ENCODE measurements at regions not wholly inside any gene's neighbourhood (a gene's known extent, or its start where the extent isn't known, plus 50 kb on each side); places are given as distances from the start of the nearest gene placed in this dataset.
"Not testable (repeated sequence)": the region's sequence is repeated elsewhere in the genome, so short reads cannot be mapped to it uniquely, and the experiment has no call there.

- no peak for DNase-seq
Observed at GRCh38 chr2:35510636-35511035, 844.9 kb upstream of the CRIM1 start.

- DNase-seq: no peak
Observed at GRCh38 chr2:35508601-35509000, 847.0 kb upstream of the CRIM1 start.

GRCh38 chr2:35504419-35504818, 851.2 kb upstream of the CRIM1 start:
- DNase-seq: no peak

- peak; percentile 10 for DNase-seq
Observed at GRCh38 chr2:35503738-35504199, 851.8 kb upstream of the CRIM1 start.

- DNase-seq: no peak
Observed at GRCh38 chr2:35503311-35503710, 852.3 kb upstream of the CRIM1 start.

- DNase-seq: no peak
Observed at GRCh38 chr2:35501076-35501475, 854.5 kb upstream of the CRIM1 start.

GRCh38 chr2:35496022-35496421, 859.6 kb upstream of the CRIM1 start:
- no peak for DNase-seq

GRCh38 chr2:35495182-35495581, 860.4 kb upstream of the CRIM1 start:
- DNase-seq: peak; percentile 17

GRCh38 chr2:35478121-35478520, 877.5 kb upstream of the CRIM1 start:
- not testable (repeated sequence) for DNase-seq

- peak; percentile 86 for DNase-seq
Observed at GRCh38 chr2:35468245-35468644, 887.3 kb upstream of the CRIM1 start.

GRCh38 chr2:35463805-35464596, 891.6 kb upstream of the CRIM1 start:
- no peak for DNase-seq

- DNase-seq: no peak
Observed at GRCh38 chr2:35462226-35462998, 893.2 kb upstream of the CRIM1 start.

GRCh38 chr2:35461406-35461805, 894.2 kb upstream of the CRIM1 start:
- DNase-seq: no peak

GRCh38 chr2:35454966-35455638, 900.5 kb upstream of the CRIM1 start:
- DNase-seq: no peak

- DNase-seq: no peak
Observed at GRCh38 chr2:35447821-35448220, 907.8 kb upstream of the CRIM1 start.

- no peak for DNase-seq
Observed at GRCh38 chr2:35447215-35447614, 908.4 kb upstream of the CRIM1 start.

GRCh38 chr2:35443087-35443486, 912.5 kb upstream of the CRIM1 start:
- DNase-seq: no peak

- not testable (repeated sequence) for DNase-seq
Observed at GRCh38 chr2:35441575-35441974, 914.0 kb upstream of the CRIM1 start.

- not testable (repeated sequence) for DNase-seq
Observed at GRCh38 chr2:35440308-35440707, 915.3 kb upstream of the CRIM1 start.

- DNase-seq: not testable (repeated sequence)
Observed at GRCh38 chr2:35436893-35437292, 918.7 kb upstream of the CRIM1 start.

- peak; percentile 20 for DNase-seq
Observed at GRCh38 chr2:35428548-35428947, 927.0 kb upstream of the CRIM1 start.

GRCh38 chr2:35421485-35421884, 934.1 kb upstream of the CRIM1 start:
- no peak for DNase-seq

GRCh38 chr2:35417293-35417692, 938.3 kb upstream of the CRIM1 start:
- DNase-seq: no peak
